ENCODE measurements at regions not wholly inside any gene's neighbourhood (a gene's known extent, or its start where the extent isn't known, plus 50 kb on each side); places are given as distances from the start of the nearest gene placed in this dataset.

DNA sequence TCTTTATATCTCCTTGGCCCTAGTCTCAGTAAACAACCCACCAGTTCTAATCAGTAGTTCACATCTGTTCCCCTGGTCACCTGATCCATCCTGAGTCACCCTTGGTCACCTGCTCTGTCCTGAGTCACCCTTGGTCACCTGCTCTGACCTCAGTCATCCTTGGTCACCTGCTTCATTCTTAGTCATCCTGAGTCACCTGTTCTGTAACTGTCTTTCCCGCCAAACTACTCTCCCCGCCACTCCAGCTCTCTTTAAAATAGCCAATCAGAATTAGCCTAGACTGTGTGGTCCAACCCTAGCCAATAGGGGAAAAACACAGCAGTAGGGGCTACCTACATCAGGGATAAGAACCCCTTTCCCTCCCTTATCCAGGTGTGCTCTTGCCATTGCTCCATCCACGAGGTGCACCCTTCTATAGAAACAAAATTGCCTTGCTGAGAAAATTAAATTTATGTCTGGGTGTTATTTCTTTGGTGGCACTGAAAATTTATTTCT lies 245.4 kb upstream of the DIO3 start:
- TF ChIP-seq, protein P1, sequence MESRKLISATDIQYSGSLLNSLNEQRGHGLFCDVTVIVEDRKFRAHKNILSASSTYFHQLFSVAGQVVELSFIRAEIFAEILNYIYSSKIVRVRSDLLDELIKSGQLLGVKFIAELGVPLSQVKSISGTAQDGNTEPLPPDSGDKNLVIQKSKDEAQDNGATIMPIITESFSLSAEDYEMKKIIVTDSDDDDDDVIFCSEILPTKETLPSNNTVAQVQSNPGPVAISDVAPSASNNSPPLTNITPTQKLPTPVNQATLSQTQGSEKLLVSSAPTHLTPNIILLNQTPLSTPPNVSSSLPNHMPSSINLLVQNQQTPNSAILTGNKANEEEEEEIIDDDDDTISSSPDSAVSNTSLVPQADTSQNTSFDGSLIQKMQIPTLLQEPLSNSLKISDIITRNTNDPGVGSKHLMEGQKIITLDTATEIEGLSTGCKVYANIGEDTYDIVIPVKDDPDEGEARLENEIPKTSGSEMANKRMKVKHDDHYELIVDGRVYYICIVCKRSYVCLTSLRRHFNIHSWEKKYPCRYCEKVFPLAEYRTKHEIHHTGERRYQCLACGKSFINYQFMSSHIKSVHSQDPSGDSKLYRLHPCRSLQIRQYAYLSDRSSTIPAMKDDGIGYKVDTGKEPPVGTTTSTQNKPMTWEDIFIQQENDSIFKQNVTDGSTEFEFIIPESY (IDR thresholded peaks at IDR 0.05; ENCODE audit: borderline replicate concordance, low read depth) = no peak
- TF ChIP-seq RCOR1 (IDR thresholded peaks at IDR 0.05; ENCODE audit: low read length) = no peak
- TF ChIP-seq, protein P2, sequence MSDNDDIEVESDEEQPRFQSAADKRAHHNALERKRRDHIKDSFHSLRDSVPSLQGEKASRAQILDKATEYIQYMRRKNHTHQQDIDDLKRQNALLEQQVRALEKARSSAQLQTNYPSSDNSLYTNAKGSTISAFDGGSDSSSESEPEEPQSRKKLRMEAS (IDR thresholded peaks at IDR 0.05; ENCODE audit: low read depth) = no peak
- TF ChIP-seq, protein P3, sequence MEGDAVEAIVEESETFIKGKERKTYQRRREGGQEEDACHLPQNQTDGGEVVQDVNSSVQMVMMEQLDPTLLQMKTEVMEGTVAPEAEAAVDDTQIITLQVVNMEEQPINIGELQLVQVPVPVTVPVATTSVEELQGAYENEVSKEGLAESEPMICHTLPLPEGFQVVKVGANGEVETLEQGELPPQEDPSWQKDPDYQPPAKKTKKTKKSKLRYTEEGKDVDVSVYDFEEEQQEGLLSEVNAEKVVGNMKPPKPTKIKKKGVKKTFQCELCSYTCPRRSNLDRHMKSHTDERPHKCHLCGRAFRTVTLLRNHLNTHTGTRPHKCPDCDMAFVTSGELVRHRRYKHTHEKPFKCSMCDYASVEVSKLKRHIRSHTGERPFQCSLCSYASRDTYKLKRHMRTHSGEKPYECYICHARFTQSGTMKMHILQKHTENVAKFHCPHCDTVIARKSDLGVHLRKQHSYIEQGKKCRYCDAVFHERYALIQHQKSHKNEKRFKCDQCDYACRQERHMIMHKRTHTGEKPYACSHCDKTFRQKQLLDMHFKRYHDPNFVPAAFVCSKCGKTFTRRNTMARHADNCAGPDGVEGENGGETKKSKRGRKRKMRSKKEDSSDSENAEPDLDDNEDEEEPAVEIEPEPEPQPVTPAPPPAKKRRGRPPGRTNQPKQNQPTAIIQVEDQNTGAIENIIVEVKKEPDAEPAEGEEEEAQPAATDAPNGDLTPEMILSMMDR (IDR thresholded peaks at IDR 0.05) = no peak
- no peak for TF ChIP-seq EZH2phosphoT487 (IDR thresholded peaks at IDR 0.05; ENCODE audit: borderline replicate concordance, low read depth)
- no peak for TF ChIP-seq TAF1 (IDR thresholded peaks at IDR 0.05; ENCODE audit: borderline replicate concordance, low read depth, low read length)
- no peak for TF ChIP-seq RAD21 (IDR thresholded peaks at IDR 0.05; ENCODE audit: low read length)
- TF ChIP-seq, protein P4, sequence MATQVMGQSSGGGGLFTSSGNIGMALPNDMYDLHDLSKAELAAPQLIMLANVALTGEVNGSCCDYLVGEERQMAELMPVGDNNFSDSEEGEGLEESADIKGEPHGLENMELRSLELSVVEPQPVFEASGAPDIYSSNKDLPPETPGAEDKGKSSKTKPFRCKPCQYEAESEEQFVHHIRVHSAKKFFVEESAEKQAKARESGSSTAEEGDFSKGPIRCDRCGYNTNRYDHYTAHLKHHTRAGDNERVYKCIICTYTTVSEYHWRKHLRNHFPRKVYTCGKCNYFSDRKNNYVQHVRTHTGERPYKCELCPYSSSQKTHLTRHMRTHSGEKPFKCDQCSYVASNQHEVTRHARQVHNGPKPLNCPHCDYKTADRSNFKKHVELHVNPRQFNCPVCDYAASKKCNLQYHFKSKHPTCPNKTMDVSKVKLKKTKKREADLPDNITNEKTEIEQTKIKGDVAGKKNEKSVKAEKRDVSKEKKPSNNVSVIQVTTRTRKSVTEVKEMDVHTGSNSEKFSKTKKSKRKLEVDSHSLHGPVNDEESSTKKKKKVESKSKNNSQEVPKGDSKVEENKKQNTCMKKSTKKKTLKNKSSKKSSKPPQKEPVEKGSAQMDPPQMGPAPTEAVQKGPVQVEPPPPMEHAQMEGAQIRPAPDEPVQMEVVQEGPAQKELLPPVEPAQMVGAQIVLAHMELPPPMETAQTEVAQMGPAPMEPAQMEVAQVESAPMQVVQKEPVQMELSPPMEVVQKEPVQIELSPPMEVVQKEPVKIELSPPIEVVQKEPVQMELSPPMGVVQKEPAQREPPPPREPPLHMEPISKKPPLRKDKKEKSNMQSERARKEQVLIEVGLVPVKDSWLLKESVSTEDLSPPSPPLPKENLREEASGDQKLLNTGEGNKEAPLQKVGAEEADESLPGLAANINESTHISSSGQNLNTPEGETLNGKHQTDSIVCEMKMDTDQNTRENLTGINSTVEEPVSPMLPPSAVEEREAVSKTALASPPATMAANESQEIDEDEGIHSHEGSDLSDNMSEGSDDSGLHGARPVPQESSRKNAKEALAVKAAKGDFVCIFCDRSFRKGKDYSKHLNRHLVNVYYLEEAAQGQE (IDR thresholded peaks at IDR 0.05; ENCODE audit: low read depth, low read length) = no peak
- TF ChIP-seq YY1 (IDR thresholded peaks at IDR 0.05; ENCODE audit: low read depth) = no peak
- TF ChIP-seq POLR2AphosphoS5 (IDR thresholded peaks at IDR 0.05; ENCODE audit: low read depth, low read length) = no peak

All from SK-N-SH (cell line).